Testis (tissue), 2 donors: ENCODE measurements at regions not wholly inside any gene's neighbourhood (a gene's known extent, or its start where the extent isn't known, plus 50 kb on each side); places are given as distances from the start of the nearest gene placed in this dataset.

ENCODE experiments used
- CTCF ChIP-seq, 3 experiments: fragments of 450-650 bp in 2 of 3; fragments of 200-600 bp in 1 of 3; sonication (generic) in 1 of 3; IDR thresholded peaks; one replicate each; pipeline ENCODE4 v1.5.1; 2016 to 2019; ENCODE audit warnings: antibody characterized with exemption in 3 of 3, mild to moderate bottlenecking in 2 of 3, moderate library complexity in 1 of 3
- POLR2A ChIP-seq: fragments of 450-650 bp; IDR thresholded peaks from one replicate; pipeline ENCODE4 v1.6.1; 2017; ENCODE audit warnings: antibody characterized with exemption, mild to moderate bottlenecking, moderate library complexity

- no peak for TF ChIP-seq CTCF (IDR thresholded peaks at IDR 0.05)
- no peak for TF ChIP-seq POLR2A
Observed at GRCh38 chr1:34270181-34270580, 93.5 kb downstream of the C1orf94 start.
